ENCODE measurements at regions not wholly inside any gene's neighbourhood (a gene's known extent, or its start where the extent isn't known, plus 50 kb on each side); places are given as distances from the start of the nearest gene placed in this dataset.

GRCh38 chr5:32510860-32511259 lies 66.3 kb upstream of the ZFR start:
- DNase-seq (no peak), ATAC-seq (no peak)
- Mint-ChIP-seq H3K27me3 (no peaks in the 10 kb centered on the region), H3K9me3 (ENCODE audit: low read depth) (no peaks in the 10 kb centered on the region), H3K4me3 (no peak overlapping the region), H3K4me1 (no peaks in the 10 kb centered on the region), H3K36me3 (no peaks in the 10 kb centered on the region), H3K27ac (no peak overlapping the region)
- CTCF ChIA-PET, result no interaction called here

GRCh38 chr5:32508806-32509805 lies 64.6 kb upstream of the ZFR start:
- Mint-ChIP-seq H3K27ac (no peak overlapping the region), H3K4me3 (no peak overlapping the region), H3K27me3 (peaks cover 14% of the 10 kb centered on the region), H3K4me1 (peaks cover 4% of the 10 kb centered on the region), H3K9me3 (ENCODE audit: low read depth) (no peaks in the 10 kb centered on the region), H3K36me3 (no peaks in the 10 kb centered on the region)
- DNase-seq, result no peak
- CTCF ChIA-PET, result interaction anchor here (1.2 to 1.4 kb wide), 2 partner anchors 20 to 81 kb away, joined by 4 read pairs; no protein-coding TSS in a partner anchor
- ATAC-seq, result no peak

- Mint-ChIP-seq H3K27ac (no peak overlapping the region), H3K27me3 (peaks cover 15% of the 10 kb centered on the region), H3K9me3 (ENCODE audit: low read depth) (no peaks in the 10 kb centered on the region), H3K4me1 (peaks cover 4% of the 10 kb centered on the region), H3K4me3 (no peak overlapping the region), H3K36me3 (no peaks in the 10 kb centered on the region)
- no peak for DNase-seq
- CTCF ChIA-PET, result interaction anchor here (1.2 to 1.4 kb wide), 2 partner anchors 19 to 82 kb away, joined by 4 read pairs; no protein-coding TSS in a partner anchor
- no peak for ATAC-seq
Observed at GRCh38 chr5:32507738-32508434, 63.3 kb upstream of the ZFR start.

GRCh38 chr5:32506799-32507198 lies 62.3 kb upstream of the ZFR start:
- ATAC-seq (no peak), DNase-seq (no peak)
- peaks cover 17% of the 10 kb centered on the region for H3K27me3 Mint-ChIP-seq
- CTCF ChIA-PET, result no interaction called here
- H3K9me3 Mint-ChIP-seq (ENCODE audit: low read depth), result no peaks in the 10 kb centered on the region
- H3K27ac Mint-ChIP-seq, result no peak overlapping the region
- no peaks in the 10 kb centered on the region for H3K36me3 Mint-ChIP-seq
- no peak overlapping the region for H3K4me3 Mint-ChIP-seq
- H3K4me1 Mint-ChIP-seq, result peaks cover 4% of the 10 kb centered on the region

- Mint-ChIP-seq H3K4me3 (no peak overlapping the region), H3K27me3 (peaks cover 19% of the 10 kb centered on the region), H3K9me3 (ENCODE audit: low read depth) (no peaks in the 10 kb centered on the region), H3K4me1 (peaks cover 4% of the 10 kb centered on the region), H3K27ac (no peak overlapping the region), H3K36me3 (no peaks in the 10 kb centered on the region)
- no peak for DNase-seq
- CTCF ChIA-PET, result interaction anchor here (2.0 kb wide), 1 partner anchor 83 kb away, joined by 12 read pairs; no protein-coding TSS in a partner anchor
- ATAC-seq, result no peak
Observed at GRCh38 chr5:32506201-32506661, 61.7 kb upstream of the ZFR start.

- ATAC-seq, result no peak
- H3K27ac Mint-ChIP-seq, result no peak overlapping the region
- CTCF ChIA-PET, result interaction anchor here (2.0 kb wide), 1 partner anchor 84 kb away, joined by 12 read pairs; no protein-coding TSS in a partner anchor
- H3K4me3 Mint-ChIP-seq, result no peak overlapping the region
- no peaks in the 10 kb centered on the region for H3K9me3 Mint-ChIP-seq (ENCODE audit: low read depth)
- H3K36me3 Mint-ChIP-seq, result no peaks in the 10 kb centered on the region
- peaks cover 20% of the 10 kb centered on the region for H3K27me3 Mint-ChIP-seq
- H3K4me1 Mint-ChIP-seq, result peaks cover 4% of the 10 kb centered on the region
- DNase-seq, result no peak
Observed at GRCh38 chr5:32505756-32506155, 61.2 kb upstream of the ZFR start.

- ATAC-seq, result no peak
- Mint-ChIP-seq H3K36me3 (no peaks in the 10 kb centered on the region), H3K9me3 (ENCODE audit: low read depth) (no peaks in the 10 kb centered on the region), H3K4me3 (no peak overlapping the region), H3K27me3 (peaks cover 20% of the 10 kb centered on the region), H3K4me1 (peaks cover 4% of the 10 kb centered on the region), H3K27ac (no peak overlapping the region)
- CTCF ChIA-PET, result interaction anchor here (2.0 kb wide), 1 partner anchor 85 kb away, joined by 12 read pairs; no protein-coding TSS in a partner anchor
- DNase-seq, result no peak
Observed at GRCh38 chr5:32504989-32505596, 60.6 kb upstream of the ZFR start.

GRCh38 chr5:32504329-32504988 lies 59.9 kb upstream of the ZFR start:
- Mint-ChIP-seq H3K27me3 (peaks cover 20% of the 10 kb centered on the region), H3K27ac (no peak overlapping the region), H3K4me3 (no peak overlapping the region), H3K4me1 (peaks cover 4% of the 10 kb centered on the region), H3K9me3 (ENCODE audit: low read depth) (no peaks in the 10 kb centered on the region), H3K36me3 (no peaks in the 10 kb centered on the region)
- CTCF ChIA-PET, result interaction anchor here (2.0 kb wide), 1 partner anchor 85 kb away, joined by 12 read pairs; no protein-coding TSS in a partner anchor
- ATAC-seq, result no peak
- no peak for DNase-seq

- peaks cover 12% of the 10 kb centered on the region for H3K4me1 Mint-ChIP-seq
- H3K36me3 Mint-ChIP-seq, result no peaks in the 10 kb centered on the region
- H3K27ac Mint-ChIP-seq, result no peak overlapping the region
- ATAC-seq (no peak), DNase-seq (no peak)
- H3K9me3 Mint-ChIP-seq (ENCODE audit: low read depth), result no peaks in the 10 kb centered on the region
- CTCF ChIA-PET, result interaction anchor here (1.3 kb wide), 1 partner anchor 14 kb away, joined by 3 read pairs; no protein-coding TSS in a partner anchor
- H3K27me3 Mint-ChIP-seq, result peaks cover 22% of the 10 kb centered on the region
- H3K4me3 Mint-ChIP-seq, result no peak overlapping the region
Observed at GRCh38 chr5:32503261-32503660, 58.7 kb upstream of the ZFR start.

GRCh38 chr5:32501071-32502002 lies 56.8 kb upstream of the ZFR start:
- H3K27ac Mint-ChIP-seq, result no peak overlapping the region
- DNase-seq (no peak), ATAC-seq (no peak)
- H3K4me3 Mint-ChIP-seq, result no peak overlapping the region
- CTCF ChIA-PET, result interaction anchor here (4.8 kb wide), 1 partner anchor 11 kb away, joined by 33 read pairs; no protein-coding TSS in a partner anchor
- H3K36me3 Mint-ChIP-seq, result no peaks in the 10 kb centered on the region
- H3K4me1 Mint-ChIP-seq, result peaks cover 13% of the 10 kb centered on the region
- H3K9me3 Mint-ChIP-seq (ENCODE audit: low read depth), result no peaks in the 10 kb centered on the region
- peaks cover 22% of the 10 kb centered on the region for H3K27me3 Mint-ChIP-seq

- no peak overlapping the region for H3K27ac Mint-ChIP-seq
- ATAC-seq (no peak), DNase-seq (no peak)
Observed at GRCh38 chr5:32500181-32500580, 55.6 kb upstream of the ZFR start.

GRCh38 chr5:32499261-32499660 lies 54.7 kb upstream of the ZFR start:
- Mint-ChIP-seq H3K27me3 (peaks cover 9% of the 10 kb centered on the region), H3K9me3 (ENCODE audit: low read depth) (no peaks in the 10 kb centered on the region), H3K4me1 (peaks cover 9% of the 10 kb centered on the region), H3K27ac (no peak overlapping the region), H3K36me3 (no peaks in the 10 kb centered on the region), H3K4me3 (no peak overlapping the region)
- no peak for DNase-seq
- ATAC-seq, result no peak
- CTCF ChIA-PET, result interaction anchor here (0.6 to 4.8 kb wide), 5 partner anchors 9 to 267 kb away, joined by 3 to 33 read pairs (median 3); no protein-coding TSS in a partner anchor

More at GRCh38 chr5:32500181-32500580, 55.6 kb upstream of the ZFR start:
- Mint-ChIP-seq H3K4me3 (no peak overlapping the region), H3K27me3 (peaks cover 18% of the 10 kb centered on the region), H3K9me3 (ENCODE audit: low read depth) (no peaks in the 10 kb centered on the region), H3K36me3 (no peaks in the 10 kb centered on the region), H3K4me1 (peaks cover 13% of the 10 kb centered on the region)
- CTCF ChIA-PET, result interaction anchor here (1.1 to 4.8 kb wide), 2 partner anchors 10 to 89 kb away, joined by 3 to 33 read pairs; no protein-coding TSS in a partner anchor

All from activated CD8-positive, alpha-beta memory T cell treated with anti-CD3 and anti-CD28 coated beads, Interleukin-2, amount 10 ng/mL, durations not matched to agents 7 days and 5 days (primary cell).